DND-41 (cell line): ENCODE measurements at regions not wholly inside any gene's neighbourhood (a gene's known extent, or its start where the extent isn't known, plus 50 kb on each side); places are given as distances from the start of the nearest gene placed in this dataset.
A peak's percentile ranks its signal among the peaks of the same experiment; 100 is the strongest.

Source experiments
- ATAC-seq: fragments of 200-7000 bp; cut with Tn5 transposase; 3 replicates; pipeline ENCODE4 v1.9.1; 2021; ENCODE audit warnings: low read depth; ENCODE audit not compliant: insufficient read depth
- DNase-seq: peaks from one replicate; pipeline ENCODE4 v3.0.0-alpha.2; 2020
- H2AFZ ChIP-seq: 2 replicates; pipeline ENCODE4 v1.6.0; 2012; ENCODE audit warnings: low read depth, low read length
- H3K27ac ChIP-seq: 2 replicates; pipeline ENCODE4 v1.5.1; 2012; ENCODE audit warnings: low read length, inconsistent platforms
- H3K27me3 ChIP-seq: fragments of 200-600 bp; sonication (generic); 2 replicates; pipeline ENCODE4 v1.6.0; 2012; ENCODE audit warnings: low read length, mild to moderate bottlenecking, inconsistent platforms; ENCODE audit not compliant: insufficient read depth, poor library complexity
- H3K36me3 ChIP-seq: 2 replicates; pipeline ENCODE4 v1.5.1; 2012; ENCODE audit warnings: low read length, inconsistent platforms; ENCODE audit not compliant: insufficient read depth
- H3K4me1 ChIP-seq: 2 replicates; pipeline ENCODE4 v1.5.1; 2012; ENCODE audit warnings: mild to moderate bottlenecking, low read length; ENCODE audit not compliant: insufficient read depth
- H3K4me2 ChIP-seq: 2 replicates; pipeline ENCODE4 v1.6.0; 2012; ENCODE audit warnings: mild to moderate bottlenecking, moderate library complexity, low read length, inconsistent platforms; ENCODE audit not compliant: insufficient read depth
- H3K4me3 ChIP-seq, 2 experiments: fragments of 200-600 bp in 1 of 2; shearing (Covaris generic) in 1 of 2; 2 replicates each; pipeline ENCODE4 v1.5.1; 2012 to 2016; ENCODE audit warnings: inconsistent platforms in 2 of 2, low read length in 2 of 2, mild to moderate bottlenecking in 2 of 2, low read depth in 1 of 2, moderate library complexity in 1 of 2
- H3K79me2 ChIP-seq: 2 replicates; pipeline ENCODE4 v1.6.0; 2012; ENCODE audit warnings: low read length, inconsistent platforms; ENCODE audit not compliant: insufficient read depth
- H3K9ac ChIP-seq: 2 replicates; pipeline ENCODE4 v1.6.0; 2012; ENCODE audit warnings: low read depth, mild to moderate bottlenecking, inconsistent platforms, low read length, moderate library complexity
- H3K9me3 ChIP-seq: 2 replicates; pipeline ENCODE4 v1.5.1; 2012; ENCODE audit warnings: low read length, moderate library complexity, mild to moderate bottlenecking, inconsistent platforms; ENCODE audit not compliant: insufficient read depth, severe bottlenecking
- H4K20me1 ChIP-seq: 2 replicates; pipeline ENCODE4 v1.6.0; 2012; ENCODE audit warnings: low read length; ENCODE audit not compliant: insufficient read depth
- EZH2 ChIP-seq: IDR thresholded peaks from 3 replicates; pipeline ENCODE4 v1.6.1; 2012; ENCODE audit warnings: borderline replicate concordance, low read depth, mild to moderate bottlenecking, moderate library complexity, low read length, inconsistent platforms; ENCODE audit not compliant: severe bottlenecking
- TF ChIP-seq, protein P1 (sequence below): IDR thresholded peaks from 2 replicates; pipeline ENCODE4 v1.5.1; 2012; ENCODE audit warnings: borderline replicate concordance, low read length, moderate library complexity, mild to moderate bottlenecking; ENCODE audit not compliant: poor library complexity, severe bottlenecking; ENCODE audit errors: extremely low read depth

DNA sequence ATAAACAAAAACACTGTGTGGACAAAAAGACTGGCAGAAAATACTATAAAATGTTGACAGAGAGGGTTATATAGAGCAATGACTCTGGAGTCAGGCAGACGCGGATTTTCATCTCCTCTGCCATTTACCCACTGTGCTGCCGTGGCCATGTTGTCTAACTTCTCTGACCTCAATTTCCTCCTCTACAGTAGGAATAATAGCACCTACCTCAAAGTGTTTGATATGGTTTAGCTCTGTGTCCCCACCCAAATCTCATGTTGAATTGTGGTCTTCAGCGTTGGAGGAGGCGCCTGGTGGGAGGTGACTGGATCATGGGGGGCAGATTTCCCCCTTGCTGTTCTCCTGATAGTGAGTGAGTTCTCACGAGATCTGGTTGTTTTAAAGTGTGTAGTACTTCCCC lies 78.2 kb upstream of the CALN1 start:
- Histone ChIP-seq H2AFZ (no peak overlapping the region), H3K4me1 (peaks cover 6% of the 10 kb centered on the region; the same call in 1 of the 2 replicates), H3K36me3 (no peaks in the 10 kb centered on the region), H3K4me3 (no peak overlapping the region), H3K79me2 (no peaks in the 10 kb centered on the region), H3K9ac (no peak overlapping the region), H4K20me1 (no peaks in the 10 kb centered on the region), H3K27ac (no peak overlapping the region), H3K27me3 (no peaks in the 10 kb centered on the region), H3K9me3 (peaks cover 3% of the 10 kb centered on the region), H3K4me2 (no peak overlapping the region)
- no peak for ATAC-seq
- no peak for TF ChIP-seq EZH2
- TF ChIP-seq, protein P1, sequence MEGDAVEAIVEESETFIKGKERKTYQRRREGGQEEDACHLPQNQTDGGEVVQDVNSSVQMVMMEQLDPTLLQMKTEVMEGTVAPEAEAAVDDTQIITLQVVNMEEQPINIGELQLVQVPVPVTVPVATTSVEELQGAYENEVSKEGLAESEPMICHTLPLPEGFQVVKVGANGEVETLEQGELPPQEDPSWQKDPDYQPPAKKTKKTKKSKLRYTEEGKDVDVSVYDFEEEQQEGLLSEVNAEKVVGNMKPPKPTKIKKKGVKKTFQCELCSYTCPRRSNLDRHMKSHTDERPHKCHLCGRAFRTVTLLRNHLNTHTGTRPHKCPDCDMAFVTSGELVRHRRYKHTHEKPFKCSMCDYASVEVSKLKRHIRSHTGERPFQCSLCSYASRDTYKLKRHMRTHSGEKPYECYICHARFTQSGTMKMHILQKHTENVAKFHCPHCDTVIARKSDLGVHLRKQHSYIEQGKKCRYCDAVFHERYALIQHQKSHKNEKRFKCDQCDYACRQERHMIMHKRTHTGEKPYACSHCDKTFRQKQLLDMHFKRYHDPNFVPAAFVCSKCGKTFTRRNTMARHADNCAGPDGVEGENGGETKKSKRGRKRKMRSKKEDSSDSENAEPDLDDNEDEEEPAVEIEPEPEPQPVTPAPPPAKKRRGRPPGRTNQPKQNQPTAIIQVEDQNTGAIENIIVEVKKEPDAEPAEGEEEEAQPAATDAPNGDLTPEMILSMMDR: no peak
- no peak for DNase-seq

DNA sequence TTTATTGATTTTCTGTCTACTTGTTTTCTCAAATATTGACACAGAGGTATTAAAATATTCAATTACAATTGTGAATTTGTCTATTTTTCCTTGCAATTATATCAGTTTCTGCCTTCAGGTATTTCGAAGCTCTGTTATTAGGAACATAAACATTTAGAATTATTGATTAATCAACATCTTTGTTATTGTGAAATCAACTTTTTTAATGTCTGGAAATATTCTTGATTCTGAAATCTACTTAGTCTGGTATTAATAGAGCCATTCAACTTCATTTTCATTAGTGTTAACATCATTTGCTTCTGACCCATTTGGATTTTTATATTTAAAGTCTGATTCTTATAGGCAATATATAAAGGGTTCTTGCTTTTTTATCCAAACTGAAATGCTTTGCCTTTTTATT lies 69.8 kb upstream of the CALN1 start:
- no peaks in the 10 kb centered on the region for H3K9me3 ChIP-seq
- DNase-seq: no peak
- ATAC-seq: no peak
- no peak overlapping the region for H3K9ac ChIP-seq
- H3K36me3 ChIP-seq: no peaks in the 10 kb centered on the region
- no peaks in the 10 kb centered on the region for H3K4me1 ChIP-seq
- H3K4me2 ChIP-seq: no peak overlapping the region
- H3K79me2 ChIP-seq: no peaks in the 10 kb centered on the region
- H2AFZ ChIP-seq: no peak overlapping the region
- H4K20me1 ChIP-seq: no peaks in the 10 kb centered on the region
- no peak for TF ChIP-seq EZH2
- TF ChIP-seq, protein P1: no peak
- H3K27me3 ChIP-seq: no peaks in the 10 kb centered on the region
- no peak overlapping the region for H3K4me3 ChIP-seq
- H3K27ac ChIP-seq: no peak overlapping the region

DNA sequence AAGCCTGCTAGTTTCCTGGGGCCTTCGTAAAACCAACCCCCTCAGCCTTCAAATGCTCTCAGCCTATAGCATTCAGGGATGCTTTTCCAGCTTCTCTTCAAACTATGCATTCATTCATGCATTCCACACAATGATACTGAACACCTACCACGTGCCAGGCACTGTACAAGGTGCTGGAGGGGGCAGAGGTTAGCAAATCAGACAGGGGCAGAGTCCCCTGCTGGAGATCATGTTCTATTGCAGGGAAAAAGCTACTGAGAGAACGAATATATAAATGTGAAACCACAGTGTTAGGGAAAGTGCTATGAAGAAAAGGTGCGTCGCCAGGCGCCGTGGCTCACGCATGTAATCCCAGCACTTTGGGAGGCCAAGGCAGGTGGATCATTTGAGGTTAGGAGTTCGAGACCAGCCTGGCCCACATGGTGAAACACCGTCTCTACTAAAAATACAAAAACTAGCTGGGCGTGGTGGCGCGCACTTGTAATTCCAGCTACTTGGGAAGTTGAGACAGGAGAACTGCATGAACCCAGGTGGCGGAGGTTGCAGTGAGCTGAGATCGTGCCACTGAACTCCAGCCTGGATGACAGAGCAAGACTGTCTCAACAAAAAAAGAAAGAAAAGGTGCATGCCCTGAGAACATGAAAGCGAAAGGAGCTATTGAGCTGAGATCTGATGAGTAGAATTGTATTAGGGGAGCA lies 64.6 kb upstream of the CALN1 start:
- DNase-seq (no peak), ATAC-seq (no peak)
- H3K4me2 ChIP-seq: no peak overlapping the region
- no peak overlapping the region for H3K27ac ChIP-seq
- no peaks in the 10 kb centered on the region for H3K27me3 ChIP-seq
- no peaks in the 10 kb centered on the region for H3K36me3 ChIP-seq
- H4K20me1 ChIP-seq: no peaks in the 10 kb centered on the region
- H3K4me1 ChIP-seq: no peaks in the 10 kb centered on the region
- no peaks in the 10 kb centered on the region for H3K79me2 ChIP-seq
- no peaks in the 10 kb centered on the region for H3K9me3 ChIP-seq
- no peak overlapping the region for H3K9ac ChIP-seq
- H2AFZ ChIP-seq: no peak overlapping the region
- no peak overlapping the region for H3K4me3 ChIP-seq
- TF ChIP-seq, protein P1: peak; percentile 33
- no peak for TF ChIP-seq EZH2

DNA sequence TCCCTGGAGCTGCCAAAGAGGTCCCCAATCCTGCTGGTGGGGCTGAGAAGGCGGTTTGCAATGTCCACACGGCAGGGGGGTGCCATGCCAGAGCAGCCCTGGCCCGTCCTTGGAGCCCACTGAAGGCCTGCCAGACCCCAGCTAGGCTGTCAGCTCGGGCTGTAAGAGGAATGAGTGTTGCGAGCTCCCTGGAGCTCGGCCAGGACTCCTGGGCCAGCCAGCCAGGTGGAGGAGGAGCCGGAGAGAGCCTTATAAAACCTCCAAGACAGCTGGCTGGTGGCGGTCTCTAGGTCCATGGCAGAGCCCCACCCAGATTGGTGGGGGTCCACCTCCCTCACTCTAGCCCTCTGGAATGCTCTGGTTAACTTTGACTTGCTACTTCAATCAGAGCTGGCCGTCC lies 55.1 kb upstream of the CALN1 start:
- DNase-seq: no peak
- no peaks in the 10 kb centered on the region for H4K20me1 ChIP-seq
- no peak for ATAC-seq
- H3K9ac ChIP-seq: no peak overlapping the region
- H3K4me1 ChIP-seq: no peaks in the 10 kb centered on the region
- no peaks in the 10 kb centered on the region for H3K27me3 ChIP-seq
- H2AFZ ChIP-seq: no peak overlapping the region
- TF ChIP-seq, protein P1: no peak
- H3K27ac ChIP-seq: no peak overlapping the region
- H3K4me3 ChIP-seq: no peak overlapping the region
- no peaks in the 10 kb centered on the region for H3K36me3 ChIP-seq
- no peaks in the 10 kb centered on the region for H3K9me3 ChIP-seq
- H3K79me2 ChIP-seq: no peaks in the 10 kb centered on the region
- H3K4me2 ChIP-seq: no peak overlapping the region
